ENCODE measurements at regions not wholly inside any gene's neighbourhood (a gene's known extent, or its start where the extent isn't known, plus 50 kb on each side); places are given as distances from the start of the nearest gene placed in this dataset.

DNA sequence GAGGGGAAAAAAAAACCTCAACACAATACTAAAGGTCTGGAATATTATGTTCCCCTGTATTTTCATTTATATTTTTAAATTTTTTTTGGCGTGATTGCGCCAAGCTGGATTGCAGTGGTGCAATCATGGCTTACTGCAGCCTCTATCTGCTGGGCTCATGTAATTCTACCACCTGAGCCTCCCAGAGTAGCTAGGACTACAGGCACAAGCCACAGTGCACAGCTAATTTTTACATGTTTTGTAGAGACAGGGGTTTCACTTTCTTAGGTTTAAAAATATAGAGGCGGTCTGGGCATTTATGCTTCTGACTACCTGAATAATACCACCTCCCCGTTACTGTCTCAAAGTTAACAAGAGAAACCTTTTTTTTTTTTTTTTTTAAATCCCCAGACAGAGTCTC is 51.1 kb upstream of the MAP4 start:
- intact Hi-C loops (cut with micrococcal nuclease) = no loop called here
- Mint-ChIP-seq H3K4me1 (ENCODE audit: low read depth) (peaks cover 27% of the 10 kb centered on the region), H3K27ac (no peak overlapping the region), H3K4me3 (no peak overlapping the region), H3K27me3 (no peaks in the 10 kb centered on the region), H3K9me3 (no peaks in the 10 kb centered on the region), H3K36me3 (ENCODE audit: low read depth) (peaks cover 29% of the 10 kb centered on the region)

Data from dendritic cell treated with granulocyte-macrophage colony-stimulating factor and Interleukin-4, amounts not matched to agents 40 ng/mL and 50 ng/mL, for 4 days (primary cell).